Esophagus mucosa (tissue), 1 donor: ENCODE measurements at regions not wholly inside any gene's neighbourhood (a gene's known extent, or its start where the extent isn't known, plus 50 kb on each side); places are given as distances from the start of the nearest gene placed in this dataset.

Source experiments
- ATAC-seq: fragments of 200-7000 bp; cut with Tn5 transposase; one replicate; pipeline ENCODE4 v1.9.1; 2020
- donor health status: DM: yes; HTN: yes; CAD: no.

- no peak for ATAC-seq
Measured at GRCh38 chr2:100222844-100223243, 80.5 kb upstream of the AFF3 start.

GRCh38 chr2:100218552-100218951 lies 76.2 kb upstream of the AFF3 start:
- no peak for ATAC-seq

- ATAC-seq, result no peak
Measured at GRCh38 chr2:100217323-100217722, 74.9 kb upstream of the AFF3 start.

GRCh38 chr2:100216015-100216414 lies 73.6 kb upstream of the AFF3 start:
- no peak for ATAC-seq

GRCh38 chr2:100215371-100215770 lies 73.0 kb upstream of the AFF3 start:
- no peak for ATAC-seq

DNA sequence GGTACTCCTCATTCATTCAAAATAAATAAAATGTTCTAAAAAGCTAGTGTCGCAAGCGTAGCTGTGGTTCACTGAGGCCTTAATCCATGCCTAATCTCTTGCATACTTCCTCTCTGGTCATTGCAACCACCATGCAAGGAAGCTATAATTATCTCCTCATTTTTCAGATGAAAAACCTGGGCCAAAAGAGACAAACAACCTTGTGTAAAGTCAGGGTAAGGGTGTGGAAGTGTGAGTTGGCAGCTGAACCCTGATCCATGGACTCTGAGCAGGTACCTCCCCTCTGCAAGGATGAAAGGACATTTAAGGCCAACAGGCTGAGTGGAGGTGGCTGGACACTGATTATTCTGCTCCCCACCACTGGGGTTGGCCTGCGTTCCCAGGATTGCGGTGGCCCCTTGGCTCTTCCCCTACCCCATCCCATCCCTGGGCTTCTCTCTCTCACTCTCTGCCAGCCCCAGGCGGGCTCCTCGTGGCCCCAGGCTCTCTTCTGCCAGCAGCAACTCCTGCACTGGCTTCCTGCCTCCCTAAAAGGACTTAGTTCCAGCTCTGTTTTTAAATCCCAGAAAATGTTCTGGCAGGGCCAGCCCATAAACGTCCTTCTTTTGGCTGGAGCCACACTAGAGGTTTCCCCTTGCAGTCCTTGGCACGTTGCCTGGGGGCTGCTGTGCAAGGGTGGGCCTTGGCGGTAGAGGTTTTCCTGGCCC lies 72.0 kb upstream of the AFF3 start:
- ATAC-seq, result peak; percentile 18

DNA sequence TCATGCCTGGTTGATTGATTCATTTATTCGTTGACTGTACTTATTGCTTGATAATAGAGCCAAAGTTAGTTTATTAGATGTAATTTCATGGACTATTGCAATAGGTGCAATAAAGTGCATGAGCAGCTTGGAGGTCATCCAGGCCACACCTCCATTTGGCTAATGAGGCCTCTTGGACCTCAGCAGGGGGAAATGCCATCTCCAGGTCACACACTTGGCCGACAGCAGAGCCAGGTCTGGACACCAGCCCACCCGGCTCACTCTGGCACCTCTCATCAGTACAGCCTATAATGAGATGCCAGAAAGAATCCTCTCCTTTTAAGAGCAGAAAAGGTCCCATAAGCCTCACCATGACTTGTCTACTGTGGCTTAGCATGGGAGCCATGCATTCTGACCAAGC lies 71.2 kb upstream of the AFF3 start:
- no peak for ATAC-seq

GRCh38 chr2:100212850-100213249 lies 70.5 kb upstream of the AFF3 start:
- no peak for ATAC-seq

- no peak for ATAC-seq
Measured at GRCh38 chr2:100211521-100211920, 69.1 kb upstream of the AFF3 start.

GRCh38 chr2:100208141-100208770 lies 65.9 kb upstream of the AFF3 start:
- no peak for ATAC-seq

DNA sequence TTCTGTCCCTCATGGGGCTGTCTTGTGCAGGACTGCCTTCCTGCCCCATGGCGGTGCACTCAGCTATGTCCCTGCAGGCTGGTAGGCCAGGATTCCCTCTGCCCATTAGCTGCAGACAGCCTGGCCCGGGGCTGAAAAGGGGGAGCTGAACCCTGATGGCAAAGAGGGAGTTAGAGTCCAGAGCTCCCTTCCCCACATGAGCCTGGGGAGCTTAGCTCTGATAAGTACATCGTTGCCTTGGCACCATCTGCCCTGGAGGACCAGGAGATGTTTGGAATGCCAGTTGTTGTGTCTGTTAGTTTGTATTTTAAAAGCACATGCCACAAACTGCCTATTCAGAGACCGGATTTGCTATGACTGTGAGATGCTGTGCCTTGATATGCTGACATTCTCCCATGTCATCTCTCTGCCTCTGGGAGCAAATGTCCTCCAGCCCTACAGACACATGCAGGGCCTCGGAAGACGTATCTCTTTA lies 65.1 kb upstream of the AFF3 start:
- no peak for ATAC-seq

GRCh38 chr2:100206731-100207255 lies 64.4 kb upstream of the AFF3 start:
- ATAC-seq, result no peak

DNA sequence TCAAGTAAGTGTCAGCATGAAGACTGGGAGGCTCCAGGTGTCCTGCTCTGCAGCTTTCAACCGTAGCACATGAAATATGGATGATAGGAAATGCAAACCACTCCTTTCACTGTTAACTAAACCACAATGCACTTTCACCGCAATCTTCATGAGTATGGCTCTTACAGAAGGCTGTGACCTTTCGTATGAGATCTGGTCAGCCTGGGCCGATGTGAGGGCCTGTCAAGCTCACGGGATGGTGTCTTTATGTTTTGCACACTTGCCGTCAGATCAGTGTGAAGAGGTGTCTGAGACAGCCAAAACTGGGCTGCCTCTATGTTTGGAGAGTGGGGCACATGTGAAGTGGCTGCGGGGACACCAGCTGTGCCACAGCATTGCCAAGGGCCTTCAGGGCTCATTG lies 62.8 kb upstream of the AFF3 start:
- ATAC-seq, result no peak

- no peak for ATAC-seq
Measured at GRCh38 chr2:100202567-100202966, 60.2 kb upstream of the AFF3 start.

DNA sequence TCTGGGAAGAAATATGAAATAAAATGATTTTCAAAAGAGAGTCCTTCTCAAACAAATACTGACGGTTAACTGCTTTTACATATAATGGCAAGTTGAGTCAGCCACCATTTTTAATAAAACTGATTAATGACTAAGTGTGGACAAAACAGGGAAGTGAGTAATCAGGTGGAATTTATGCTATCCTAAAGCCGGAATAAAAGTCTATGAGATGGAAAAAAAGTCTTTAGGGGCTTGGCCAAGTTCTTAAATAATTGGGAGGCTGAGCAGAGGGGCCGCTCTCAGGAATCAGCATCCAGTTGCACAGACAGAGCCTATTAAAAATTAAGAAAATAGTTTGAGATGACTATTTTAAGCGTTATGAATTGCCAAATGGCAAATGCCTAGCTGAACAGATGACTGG lies 58.6 kb upstream of the AFF3 start:
- ATAC-seq, result no peak

GRCh38 chr2:100199421-100199820 lies 57.0 kb upstream of the AFF3 start:
- no peak for ATAC-seq

DNA sequence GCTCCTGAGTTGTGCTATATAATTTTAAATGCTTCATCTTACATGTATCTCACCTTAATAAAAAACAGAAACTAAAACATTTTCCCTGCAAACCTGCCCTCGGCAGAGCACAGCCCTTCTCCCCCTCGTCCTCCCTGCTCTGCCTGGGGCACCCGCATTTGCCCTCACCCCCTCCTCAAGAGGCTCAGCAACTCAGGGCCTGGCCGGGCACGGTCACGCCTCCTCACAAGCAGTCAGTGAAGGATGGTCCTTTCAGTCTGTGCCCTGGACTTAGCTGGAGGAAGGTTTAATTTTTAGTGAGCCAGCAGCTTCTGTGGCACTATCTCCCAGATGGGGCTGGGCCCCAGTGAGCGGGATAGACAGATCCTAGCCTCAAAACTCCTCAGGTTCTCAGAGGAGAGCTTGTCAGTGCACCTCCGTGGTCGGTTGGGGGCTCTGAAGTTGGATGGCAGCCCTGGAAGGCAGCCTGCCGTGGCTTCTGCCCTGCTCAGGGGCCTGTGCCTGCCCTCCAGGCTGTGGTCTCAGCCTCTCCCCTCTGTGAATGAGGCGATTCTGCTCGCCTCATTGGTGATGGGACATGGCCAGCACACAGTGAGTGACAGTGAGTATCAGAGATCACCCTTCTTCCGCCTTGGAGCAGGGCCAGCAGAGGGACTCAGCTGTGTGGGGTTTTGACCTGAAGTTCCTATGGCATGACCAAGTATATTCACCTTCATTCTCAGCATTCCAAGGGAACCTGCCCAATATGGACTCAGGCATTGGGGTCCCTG lies 56.3 kb upstream of the AFF3 start:
- ATAC-seq, result no peak

DNA sequence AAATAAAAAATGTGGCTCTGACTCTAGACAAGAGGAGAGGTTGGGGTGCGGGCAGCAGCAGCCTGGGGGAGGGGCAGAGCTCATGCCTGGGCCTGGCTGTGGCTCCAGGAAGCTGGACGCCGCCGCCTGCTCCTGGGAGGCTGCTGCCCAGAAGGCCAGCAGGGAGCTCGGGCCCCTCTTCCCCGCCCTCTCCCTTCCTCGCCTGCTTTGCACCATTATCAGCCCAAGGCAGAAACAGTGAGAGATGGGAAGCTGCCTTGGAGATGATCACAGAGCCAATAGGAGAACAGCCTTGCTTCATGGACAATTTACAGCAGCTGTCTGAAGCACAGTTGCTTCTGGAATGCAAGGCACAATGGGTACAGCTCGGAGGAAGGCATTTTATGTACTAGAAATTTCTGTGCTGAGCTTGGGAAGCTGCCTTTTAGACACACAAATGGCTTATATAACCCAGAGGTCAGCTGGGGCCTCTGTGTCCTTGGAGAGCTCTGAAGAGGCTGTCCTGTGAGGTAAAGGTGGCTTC lies 55.3 kb upstream of the AFF3 start:
- ATAC-seq, result peak; percentile 54

DNA sequence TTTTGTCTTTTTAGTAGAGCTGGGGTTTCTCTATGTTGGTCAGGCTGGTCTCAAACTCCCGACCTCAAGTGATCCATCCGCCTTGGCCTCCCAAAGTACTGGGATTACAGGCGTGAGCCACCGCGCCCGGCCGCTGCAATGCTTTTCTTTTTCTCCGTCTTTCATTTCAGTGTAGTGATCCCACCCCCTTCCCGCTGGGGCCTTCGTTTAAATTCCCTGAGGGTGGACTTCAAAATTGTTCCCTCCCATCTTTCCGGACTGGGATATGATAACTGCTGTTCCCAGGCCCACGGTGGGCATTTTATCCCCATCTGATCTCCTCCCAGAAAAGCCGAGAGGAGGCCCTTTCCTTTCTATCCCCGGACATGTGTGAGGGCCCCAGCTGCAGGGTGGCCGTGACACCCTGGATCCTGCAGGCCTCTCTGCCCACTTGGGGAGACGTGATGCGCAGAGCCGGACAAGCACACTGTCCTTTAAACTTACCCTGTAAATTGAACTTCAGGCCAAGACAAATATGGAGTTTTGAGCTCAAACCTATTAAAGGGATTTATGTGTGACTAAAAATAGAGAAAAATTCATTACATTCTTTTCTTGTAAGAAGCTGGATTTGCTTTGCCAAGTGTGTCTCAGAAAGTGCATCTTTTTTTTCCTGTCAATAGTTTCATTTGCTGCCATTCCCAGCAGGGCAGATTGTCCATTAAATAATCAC lies 54.5 kb upstream of the AFF3 start:
- no peak for ATAC-seq

DNA sequence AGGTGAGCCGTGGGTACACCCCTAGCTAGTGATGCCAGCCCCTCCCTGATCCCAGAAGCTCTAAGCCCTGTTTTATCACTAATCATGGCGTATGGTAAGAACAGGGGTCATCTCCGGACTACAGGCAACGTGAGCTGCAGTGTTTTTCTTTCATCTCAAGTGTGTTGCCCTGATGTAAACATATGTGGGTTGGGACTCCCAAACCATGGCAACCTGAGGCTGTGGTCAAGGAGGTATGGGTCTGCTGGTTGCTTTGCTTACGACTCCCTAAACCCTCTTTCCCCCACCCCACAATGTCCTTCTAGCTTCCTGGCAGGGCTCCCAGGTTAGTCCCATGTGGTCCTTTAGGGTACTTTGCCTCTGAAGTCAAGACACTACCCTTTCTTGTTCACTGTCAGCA lies 53.6 kb upstream of the AFF3 start:
- ATAC-seq, result no peak

DNA sequence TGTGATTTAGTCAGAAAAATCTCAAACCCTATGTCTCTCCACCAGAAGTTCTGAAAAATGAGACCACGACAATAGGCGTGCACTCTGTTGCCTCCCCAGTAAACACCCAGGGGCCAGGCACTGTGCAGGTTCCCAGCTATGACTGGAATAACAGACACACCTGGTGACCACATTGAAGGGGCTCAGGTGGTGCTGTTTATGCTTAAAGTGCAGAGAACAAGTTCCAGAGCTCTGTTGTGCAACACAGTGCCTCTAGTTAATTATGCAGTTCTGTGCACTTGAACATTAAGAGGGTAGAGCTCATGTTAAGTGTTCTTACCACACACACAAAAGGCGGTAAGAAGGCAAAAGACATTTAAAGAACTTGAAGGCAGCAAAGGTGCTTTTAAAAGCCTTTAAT lies 52.6 kb upstream of the AFF3 start:
- ATAC-seq, result no peak

DNA sequence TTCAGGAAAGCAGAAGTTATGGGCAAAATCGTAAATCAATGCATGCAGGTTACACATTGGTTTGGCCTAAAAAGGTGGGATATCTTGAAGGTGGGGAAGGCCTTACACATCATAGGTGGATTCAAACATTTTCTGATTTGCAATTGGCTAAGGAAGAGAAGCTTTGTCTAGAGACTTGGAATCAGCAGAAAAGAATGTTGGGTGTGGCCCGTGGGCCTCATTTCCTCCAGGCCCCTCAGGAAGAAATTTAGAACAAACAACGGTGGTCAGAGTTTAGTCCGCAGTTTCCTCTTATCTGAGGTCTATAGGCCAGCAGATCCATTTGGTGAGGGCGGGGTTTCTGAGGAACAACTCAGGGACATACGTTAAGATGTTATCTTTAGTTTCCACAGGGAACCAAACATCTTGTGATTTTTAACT lies 50.9 kb upstream of the AFF3 start:
- no peak for ATAC-seq

- no peak for ATAC-seq
Measured at GRCh38 chr2:100192825-100193224, 50.4 kb upstream of the AFF3 start.
